ENCODE measurements at regions not wholly inside any gene's neighbourhood (a gene's known extent, or its start where the extent isn't known, plus 50 kb on each side); places are given as distances from the start of the nearest gene placed in this dataset.

- no peak for TF ChIP-seq CHD7 (IDR thresholded peaks at IDR 0.05; ENCODE audit: insufficient replicate concordance, low read length)
- TF ChIP-seq SP4 (IDR thresholded peaks at IDR 0.05; ENCODE audit: low read length), result no peak
- no peak for TF ChIP-seq GTF2F1 (IDR thresholded peaks at IDR 0.05; ENCODE audit: borderline replicate concordance, low read depth, low read length)
These were observed 177.0 kb downstream of the ST8SIA4 start (continued) for GRCh38 chr5:100726116-100726515.

Data from H1 (cell line).